Loucy (cell line): ENCODE measurements at regions not wholly inside any gene's neighbourhood (a gene's known extent, or its start where the extent isn't known, plus 50 kb on each side); places are given as distances from the start of the nearest gene placed in this dataset.

Experiments used
- H2AFZ ChIP-seq: fragments of 200-600 bp; sonication (generic); 2 replicates; pipeline ENCODE4 v1.6.0; 2016; ENCODE audit warnings: antibody characterized with exemption, mild to moderate bottlenecking, low read length, moderate library complexity
- H3F3A ChIP-seq: fragments of 200-600 bp; 2 replicates; pipeline ENCODE4 v1.6.0; 2016; ENCODE audit warnings: antibody characterized with exemption, low read depth, mild to moderate bottlenecking
- H3K27me3 ChIP-seq: fragments of 200-600 bp; sonication (generic); 2 replicates; pipeline ENCODE4 v1.6.1; 2014; ENCODE audit warnings: low read length, mild to moderate bottlenecking; ENCODE audit not compliant: insufficient read depth, poor library complexity, severe bottlenecking
- H3K36me3 ChIP-seq: fragments of 200-600 bp; sonication (generic); 2 replicates; pipeline ENCODE4 v1.6.1; 2016; ENCODE audit warnings: low read length; ENCODE audit not compliant: insufficient read depth
- H3K4me1 ChIP-seq: fragments of 200-600 bp; sonication (generic); 2 replicates; pipeline ENCODE4 v1.5.1; 2014; ENCODE audit warnings: low read length, mild to moderate bottlenecking; ENCODE audit not compliant: insufficient read depth, poor library complexity, severe bottlenecking
- H3K4me2 ChIP-seq: fragments of 200-600 bp; sonication (generic); 2 replicates; pipeline ENCODE4 v1.6.0; 2014; ENCODE audit warnings: antibody characterized with exemption, low read length, low read depth, mild to moderate bottlenecking; ENCODE audit not compliant: poor library complexity, severe bottlenecking
- H3K4me3 ChIP-seq: fragments of 200-600 bp; sonication (generic); 2 replicates; pipeline ENCODE4 v1.5.1; 2014; ENCODE audit warnings: low read length, mild to moderate bottlenecking, mixed read lengths; ENCODE audit not compliant: poor library complexity, severe bottlenecking
- H3K79me2 ChIP-seq: fragments of 200-600 bp; sonication (generic); 2 replicates; pipeline ENCODE4 v1.6.1; 2014; ENCODE audit warnings: low read length; ENCODE audit not compliant: insufficient read depth
- H3K9ac ChIP-seq: fragments of 200-600 bp; sonication (generic); 2 replicates; pipeline ENCODE4 v1.6.0; 2014; ENCODE audit warnings: mild to moderate bottlenecking, low read depth, low read length, moderate library complexity; ENCODE audit not compliant: poor library complexity, severe bottlenecking
- H3K9me2 ChIP-seq: fragments of 200-600 bp; sonication (generic); replicated peaks from 2 replicates; pipeline ENCODE4 v1.6.1; 2016; ENCODE audit warnings: low read depth, low read length, mixed read lengths
- H3K9me3 ChIP-seq: fragments of 200-600 bp; sonication (generic); 2 replicates; pipeline ENCODE4 v1.6.1; 2014; ENCODE audit warnings: mild to moderate bottlenecking, antibody characterized with exemption, low read length, low read depth; ENCODE audit not compliant: insufficient read depth
- H4K20me1 ChIP-seq: fragments of 200-600 bp; sonication (generic); 2 replicates; pipeline ENCODE4 v1.6.0; 2014; ENCODE audit warnings: antibody characterized with exemption, low read length, mild to moderate bottlenecking; ENCODE audit not compliant: insufficient read depth, poor library complexity, severe bottlenecking
- CTCF ChIP-seq: fragments of 200-600 bp; sonication (generic); conservative IDR thresholded peaks from 2 replicates; pipeline ENCODE4 v1.5.1; 2014; ENCODE audit warnings: mild to moderate bottlenecking, antibody characterized with exemption, low read length
- EZH2phosphoT487 ChIP-seq: fragments of 200-600 bp; IDR thresholded peaks from 2 replicates; pipeline ENCODE4 v1.6.1; 2018; ENCODE audit warnings: antibody characterized with exemption, mild to moderate bottlenecking, moderate library complexity, borderline replicate concordance

GRCh38 chr10:100659361-100660098 is 85.9 kb upstream of the PAX2 start:
- Histone ChIP-seq H2AFZ (no peak overlapping the region), H3K27me3 (no peaks in the 10 kb centered on the region), H4K20me1 (no peaks in the 10 kb centered on the region), H3K9me2 (no peaks in the 10 kb centered on the region), H3K4me3 (no peak overlapping the region), H3K4me1 (peaks cover 5% of the 10 kb centered on the region), H3F3A (no peaks in the 10 kb centered on the region), H3K36me3 (no peaks in the 10 kb centered on the region), H3K79me2 (no peaks in the 10 kb centered on the region), H3K4me2 (no peak overlapping the region), H3K9me3 (no peaks in the 10 kb centered on the region), H3K9ac (no peak overlapping the region)
- TF ChIP-seq EZH2phosphoT487: no peak
- no peak for TF ChIP-seq CTCF

GRCh38 chr10:100660365-100660764 is 85.0 kb upstream of the PAX2 start:
- Histone ChIP-seq H3K9ac (no peak overlapping the region), H3F3A (no peaks in the 10 kb centered on the region), H3K79me2 (no peaks in the 10 kb centered on the region), H3K36me3 (no peaks in the 10 kb centered on the region), H3K4me3 (no peak overlapping the region), H3K9me3 (no peaks in the 10 kb centered on the region), H3K4me2 (no peak overlapping the region), H4K20me1 (no peaks in the 10 kb centered on the region), H3K4me1 (peaks cover 2% of the 10 kb centered on the region), H3K27me3 (no peaks in the 10 kb centered on the region), H2AFZ (no peak overlapping the region), H3K9me2 (no peaks in the 10 kb centered on the region)
- TF ChIP-seq CTCF: no peak
- no peak for TF ChIP-seq EZH2phosphoT487

GRCh38 chr10:100660945-100661344 is 84.4 kb upstream of the PAX2 start:
- TF ChIP-seq CTCF: no peak
- no peak for TF ChIP-seq EZH2phosphoT487
- H3K4me1 ChIP-seq: no peaks in the 10 kb centered on the region
- H3K4me3 ChIP-seq: no peak overlapping the region
- no peaks in the 10 kb centered on the region for H4K20me1 ChIP-seq
- no peaks in the 10 kb centered on the region for H3K9me2 ChIP-seq
- no peaks in the 10 kb centered on the region for H3K27me3 ChIP-seq
- H3K36me3 ChIP-seq: no peaks in the 10 kb centered on the region
- H3K9ac ChIP-seq: no peak overlapping the region
- no peaks in the 10 kb centered on the region for H3K9me3 ChIP-seq
- H3K79me2 ChIP-seq: no peaks in the 10 kb centered on the region
- H2AFZ ChIP-seq: no peak overlapping the region
- H3K4me2 ChIP-seq: no peak overlapping the region
- no peaks in the 10 kb centered on the region for H3F3A ChIP-seq
